ENCODE measurements at regions not wholly inside any gene's neighbourhood (a gene's known extent, or its start where the extent isn't known, plus 50 kb on each side); places are given as distances from the start of the nearest gene placed in this dataset.

- Histone ChIP-seq H3K27ac (ENCODE audit: low read length) (no peak overlapping the region), H4K20me1 (ENCODE audit: insufficient read depth) (no peaks in the 10 kb centered on the region), H3K9me2 (ENCODE audit: insufficient read depth, low read length) (no peaks in the 10 kb centered on the region), H3K9me3 (ENCODE audit: low read length) (no peaks in the 10 kb centered on the region), H3K27me3 (ENCODE audit: insufficient read depth, low read depth, low read length) (no peaks in the 10 kb centered on the region), H3K36me3 (ENCODE audit: insufficient read depth, low read length) (no peaks in the 10 kb centered on the region), H3K4me2 (ENCODE audit: low read length) (no peak overlapping the region), H3K4me3 (ENCODE audit: low read length) (no peak overlapping the region), H2AFZ (ENCODE audit: low read depth, low read length) (no peak overlapping the region), H3K79me2 (replicated peaks; ENCODE audit: insufficient read depth, low read length) (no peaks in the 10 kb centered on the region), H3F3A (ENCODE audit: insufficient read depth, low read length, poor library complexity, severe bottlenecking) (no peaks in the 10 kb centered on the region), H3K9ac (ENCODE audit: low read length) (no peak overlapping the region)
- TF ChIP-seq CTCF (IDR thresholded peaks at IDR 0.05; ENCODE audit: poor library complexity, severe bottlenecking) = no peak
- TF ChIP-seq RAD21 (conservative IDR thresholded peaks at IDR 0.05) = no peak
- TF ChIP-seq MXI1 (conservative IDR thresholded peaks at IDR 0.05; ENCODE audit: poor library complexity, severe bottlenecking) = no peak
- no peak for TF ChIP-seq EP300 (conservative IDR thresholded peaks at IDR 0.05; ENCODE audit: poor library complexity, severe bottlenecking)
- no peak for TF ChIP-seq EZH2 (IDR thresholded peaks at IDR 0.05; ENCODE audit: borderline replicate concordance, insufficient read depth, low read length, poor library complexity, severe bottlenecking)
- TF ChIP-seq POLR2AphosphoS5 (IDR thresholded peaks at IDR 0.05) = no peak
- TF ChIP-seq TAF1 (IDR thresholded peaks at IDR 0.05; ENCODE audit: low read depth) = no peak
- TF ChIP-seq REST (IDR thresholded peaks at IDR 0.05; ENCODE audit: borderline replicate concordance) = no peak
- TF ChIP-seq SMC3 (conservative IDR thresholded peaks at IDR 0.05; ENCODE audit: poor library complexity) = no peak
Observed at GRCh38 chr5:72711351-72711750, 105.1 kb upstream of the TNPO1 start.

GRCh38 chr5:72709341-72709740, 107.1 kb upstream of the TNPO1 start:
- Histone ChIP-seq H3K27me3 (ENCODE audit: insufficient read depth, low read depth, low read length) (no peaks in the 10 kb centered on the region), H4K20me1 (ENCODE audit: insufficient read depth) (no peaks in the 10 kb centered on the region), H3K79me2 (replicated peaks; ENCODE audit: insufficient read depth, low read length) (no peaks in the 10 kb centered on the region), H3K4me2 (ENCODE audit: low read length) (no peak overlapping the region), H3K4me3 (ENCODE audit: low read length) (no peak overlapping the region), H3K9ac (ENCODE audit: low read length) (no peak overlapping the region), H3K27ac (ENCODE audit: low read length) (no peak overlapping the region), H3K9me3 (ENCODE audit: low read length) (no peaks in the 10 kb centered on the region), H2AFZ (ENCODE audit: low read depth, low read length) (no peak overlapping the region), H3K36me3 (ENCODE audit: insufficient read depth, low read length) (no peaks in the 10 kb centered on the region), H3F3A (ENCODE audit: insufficient read depth, low read length, poor library complexity, severe bottlenecking) (no peaks in the 10 kb centered on the region), H3K9me2 (ENCODE audit: insufficient read depth, low read length) (no peaks in the 10 kb centered on the region)
- TF ChIP-seq EZH2 (IDR thresholded peaks at IDR 0.05; ENCODE audit: borderline replicate concordance, insufficient read depth, low read length, poor library complexity, severe bottlenecking) = no peak
- TF ChIP-seq MXI1 (conservative IDR thresholded peaks at IDR 0.05; ENCODE audit: poor library complexity, severe bottlenecking) = no peak
- no peak for TF ChIP-seq TAF1 (IDR thresholded peaks at IDR 0.05; ENCODE audit: low read depth)
- no peak for TF ChIP-seq CTCF (IDR thresholded peaks at IDR 0.05; ENCODE audit: poor library complexity, severe bottlenecking)
- TF ChIP-seq REST (IDR thresholded peaks at IDR 0.05; ENCODE audit: borderline replicate concordance) = no peak
- TF ChIP-seq RAD21 (conservative IDR thresholded peaks at IDR 0.05) = no peak
- no peak for TF ChIP-seq POLR2AphosphoS5 (IDR thresholded peaks at IDR 0.05)
- no peak for TF ChIP-seq EP300 (conservative IDR thresholded peaks at IDR 0.05; ENCODE audit: poor library complexity, severe bottlenecking)
- TF ChIP-seq SMC3 (conservative IDR thresholded peaks at IDR 0.05; ENCODE audit: poor library complexity) = no peak

Measured in neural cell (in vitro differentiated cells).